ENCODE measurements at regions not wholly inside any gene's neighbourhood (a gene's known extent, or its start where the extent isn't known, plus 50 kb on each side); places are given as distances from the start of the nearest gene placed in this dataset.

GRCh38 chr17:65404761-65405160 lies 156.7 kb downstream of the AXIN2 start:
- no peak for DNase-seq

GRCh38 chr17:65403626-65404025 lies 157.8 kb downstream of the AXIN2 start:
- no peak for DNase-seq

GRCh38 chr17:65402513-65403496 lies 158.6 kb downstream of the AXIN2 start:
- DNase-seq, result no peak

- no peak for DNase-seq
These were observed 159.9 kb downstream of the AXIN2 start for GRCh38 chr17:65401561-65401960.

- DNase-seq, result no peak
These were observed 160.7 kb downstream of the AXIN2 start for GRCh38 chr17:65400701-65401100.

- no peak for DNase-seq
These were observed 163.2 kb downstream of the AXIN2 start for GRCh38 chr17:65398040-65398787.

GRCh38 chr17:65395924-65396323 lies 165.5 kb downstream of the AXIN2 start:
- no peak for DNase-seq

GRCh38 chr17:65394811-65395472 lies 166.5 kb downstream of the AXIN2 start:
- no peak for DNase-seq

- no peak for DNase-seq
These were observed 167.9 kb downstream of the AXIN2 start for GRCh38 chr17:65393514-65393913.

GRCh38 chr17:65389949-65390348 lies 171.5 kb downstream of the AXIN2 start:
- peak; percentile 13 for DNase-seq

- no peak for DNase-seq
These were observed 172.0 kb downstream of the AXIN2 start for GRCh38 chr17:65389426-65389825.

GRCh38 chr17:65388911-65389310 lies 172.5 kb downstream of the AXIN2 start:
- DNase-seq, result no peak

- DNase-seq, result no peak
These were observed 174.1 kb downstream of the AXIN2 start for GRCh38 chr17:65387322-65387721.

GRCh38 chr17:65385726-65386125 lies 175.7 kb downstream of the AXIN2 start:
- no peak for DNase-seq

- no peak for DNase-seq
These were observed 176.4 kb downstream of the AXIN2 start for GRCh38 chr17:65385071-65385470.

GRCh38 chr17:65381152-65381551 lies 180.3 kb downstream of the AXIN2 start:
- no peak for DNase-seq

- DNase-seq, result no peak
These were observed 186.5 kb downstream of the AXIN2 start for GRCh38 chr17:65374966-65375365.

- no peak for DNase-seq
These were observed 189.7 kb downstream of the AXIN2 start for GRCh38 chr17:65371702-65372101.

- no peak for DNase-seq
These were observed 190.7 kb downstream of the AXIN2 start for GRCh38 chr17:65370669-65371131.

GRCh38 chr17:65368341-65368740 lies 193.1 kb downstream of the AXIN2 start:
- DNase-seq, result no peak

- no peak for DNase-seq
These were observed 195.2 kb downstream of the AXIN2 start for GRCh38 chr17:65366102-65366844.

GRCh38 chr17:65365169-65365568 lies 196.3 kb downstream of the AXIN2 start:
- no peak for DNase-seq

GRCh38 chr17:65364438-65364837 lies 197.0 kb downstream of the AXIN2 start:
- no peak for DNase-seq

Measured in HCEC 1CT (cell line).